ENCODE measurements at regions not wholly inside any gene's neighbourhood (a gene's known extent, or its start where the extent isn't known, plus 50 kb on each side); places are given as distances from the start of the nearest gene placed in this dataset.
A peak's percentile ranks its signal among the peaks of the same experiment; 100 is the strongest.

DNA sequence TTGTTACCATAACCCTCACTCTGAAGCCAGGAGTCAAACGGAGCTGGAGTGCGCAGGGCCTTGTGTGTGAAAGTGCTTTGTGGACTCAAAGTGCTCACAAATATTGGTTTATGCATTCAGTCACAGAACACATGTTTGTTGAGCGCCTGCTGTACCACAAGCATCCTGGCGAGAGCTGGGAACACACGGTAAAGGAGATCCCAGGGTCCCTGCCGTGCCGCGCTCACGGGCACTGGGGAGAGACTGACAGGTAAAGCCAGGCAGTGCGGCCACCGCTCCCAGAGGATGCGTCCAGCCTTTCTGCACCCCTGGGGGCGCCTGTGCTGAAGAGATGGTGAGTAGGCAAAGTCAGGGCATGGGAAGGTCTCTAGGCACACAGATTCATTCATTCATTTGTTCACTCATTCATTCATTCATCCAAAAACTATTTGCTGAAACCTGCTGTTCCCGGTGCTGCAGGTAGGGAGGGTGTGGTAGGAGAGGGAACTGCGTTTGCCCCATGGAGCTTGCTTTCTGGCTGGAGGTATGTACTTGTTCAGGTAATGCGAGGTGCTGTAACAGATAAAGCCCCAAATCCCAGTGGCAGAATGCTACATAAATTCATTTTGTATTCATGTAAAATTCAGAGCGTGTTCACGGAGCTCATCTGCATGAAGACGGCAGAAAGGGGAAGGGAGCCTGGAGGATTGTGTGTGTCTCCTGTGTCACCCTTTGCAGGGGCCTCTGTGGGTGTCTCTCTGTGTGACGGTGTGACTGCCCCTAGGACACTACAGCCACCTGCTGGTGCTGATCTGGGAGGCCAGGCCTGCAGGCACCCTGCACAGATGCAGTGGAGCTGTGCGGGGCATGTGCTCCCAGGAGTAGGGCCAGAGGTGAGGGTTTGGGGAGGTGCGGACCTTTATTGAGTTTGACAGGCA lies 167.0 kb upstream of the B3GAT1 start:
- H3K9me3 Mint-ChIP-seq, result peaks cover 2% of the 10 kb centered on the region
- Histone ChIP-seq H3K79me2 (ENCODE audit: low read depth) (no peaks in the 10 kb centered on the region), H3K4me3 (no peak overlapping the region), H3K9me3 (ENCODE audit: low read depth) (no peaks in the 10 kb centered on the region), H2AFZ (replicated peaks) (no peak overlapping the region), H4K20me1 (ENCODE audit: low read depth) (no peaks in the 10 kb centered on the region), H3K4me1 (peaks cover 14% of the 10 kb centered on the region), H3K27me3 (no peaks in the 10 kb centered on the region), H3K36me3 (no peaks in the 10 kb centered on the region), H3K4me2 (no peak overlapping the region), H3K27ac (no peak overlapping the region), H3F3A (ENCODE audit: low read depth) (no peaks in the 10 kb centered on the region), H3K9ac (no peak overlapping the region)
- no peak for DNase-seq (ENCODE audit: low spot score)
- TF ChIP-seq, protein P1, sequence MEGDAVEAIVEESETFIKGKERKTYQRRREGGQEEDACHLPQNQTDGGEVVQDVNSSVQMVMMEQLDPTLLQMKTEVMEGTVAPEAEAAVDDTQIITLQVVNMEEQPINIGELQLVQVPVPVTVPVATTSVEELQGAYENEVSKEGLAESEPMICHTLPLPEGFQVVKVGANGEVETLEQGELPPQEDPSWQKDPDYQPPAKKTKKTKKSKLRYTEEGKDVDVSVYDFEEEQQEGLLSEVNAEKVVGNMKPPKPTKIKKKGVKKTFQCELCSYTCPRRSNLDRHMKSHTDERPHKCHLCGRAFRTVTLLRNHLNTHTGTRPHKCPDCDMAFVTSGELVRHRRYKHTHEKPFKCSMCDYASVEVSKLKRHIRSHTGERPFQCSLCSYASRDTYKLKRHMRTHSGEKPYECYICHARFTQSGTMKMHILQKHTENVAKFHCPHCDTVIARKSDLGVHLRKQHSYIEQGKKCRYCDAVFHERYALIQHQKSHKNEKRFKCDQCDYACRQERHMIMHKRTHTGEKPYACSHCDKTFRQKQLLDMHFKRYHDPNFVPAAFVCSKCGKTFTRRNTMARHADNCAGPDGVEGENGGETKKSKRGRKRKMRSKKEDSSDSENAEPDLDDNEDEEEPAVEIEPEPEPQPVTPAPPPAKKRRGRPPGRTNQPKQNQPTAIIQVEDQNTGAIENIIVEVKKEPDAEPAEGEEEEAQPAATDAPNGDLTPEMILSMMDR (IDR thresholded peaks at IDR 0.05), result peak; percentile 2
- no peak for TF ChIP-seq EZH2phosphoT487 (IDR thresholded peaks at IDR 0.05)
- no peak for TF ChIP-seq EZH2 (IDR thresholded peaks at IDR 0.05)
- H3K4me1 Mint-ChIP-seq, result peaks cover 50% of the 10 kb centered on the region
- no peak overlapping the region for H3K4me3 Mint-ChIP-seq
- no peak overlapping the region for H3K27ac Mint-ChIP-seq
- peaks cover 15% of the 10 kb centered on the region for H3K27me3 Mint-ChIP-seq (ENCODE audit: insufficient read depth, low read depth)
- no peaks in the 10 kb centered on the region for H3K36me3 Mint-ChIP-seq

DNA sequence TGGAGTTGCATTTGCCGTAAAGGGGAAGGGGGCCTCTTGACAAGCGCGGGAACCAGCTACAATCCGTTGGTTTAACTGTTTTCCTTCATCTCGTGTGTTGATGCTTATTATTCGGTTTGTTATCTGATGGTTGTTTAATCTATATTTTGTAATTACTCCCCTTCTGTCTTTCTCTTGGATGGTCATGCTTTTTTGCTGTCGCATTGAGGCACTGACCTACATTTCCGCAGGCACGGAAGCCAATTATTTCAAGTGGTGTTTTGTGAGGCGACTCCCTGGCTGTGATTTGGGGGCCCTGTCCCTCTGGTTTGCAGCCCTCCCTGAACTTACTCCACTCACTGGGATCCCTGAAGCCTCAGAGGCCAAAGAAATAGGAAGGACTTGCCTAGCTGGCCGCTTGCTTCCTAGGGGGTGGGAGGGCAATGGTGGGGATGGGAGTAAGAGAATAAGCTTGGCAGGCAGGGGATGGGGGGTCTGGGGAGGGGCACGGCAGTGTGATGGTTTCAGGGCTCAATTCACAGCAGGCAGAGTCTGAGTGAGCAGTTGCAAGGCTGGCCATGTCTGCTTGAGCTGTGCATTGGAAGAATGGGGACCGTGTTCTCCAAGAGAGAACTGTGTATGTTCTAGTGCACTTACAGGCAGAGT lies 165.8 kb upstream of the B3GAT1 start:
- peaks cover 14% of the 10 kb centered on the region for H3K4me1 ChIP-seq
- H3K9me3 Mint-ChIP-seq, result peaks cover 2% of the 10 kb centered on the region
- TF ChIP-seq EZH2phosphoT487 (IDR thresholded peaks at IDR 0.05), result no peak
- no peak for TF ChIP-seq EZH2 (IDR thresholded peaks at IDR 0.05)
- TF ChIP-seq, protein P1 (IDR thresholded peaks at IDR 0.05), result no peak
- H3F3A ChIP-seq (ENCODE audit: low read depth), result no peaks in the 10 kb centered on the region
- H3K27me3 Mint-ChIP-seq (ENCODE audit: insufficient read depth, low read depth), result peaks cover 15% of the 10 kb centered on the region
- H3K36me3 ChIP-seq, result no peaks in the 10 kb centered on the region
- H3K4me3 Mint-ChIP-seq, result no peak overlapping the region
- H4K20me1 ChIP-seq (ENCODE audit: low read depth), result no peaks in the 10 kb centered on the region
- H3K27me3 ChIP-seq, result no peaks in the 10 kb centered on the region
- no peak overlapping the region for H3K4me2 ChIP-seq
- peak overlapping the region; percentile 36 for H3K27ac Mint-ChIP-seq
- no peak for DNase-seq (ENCODE audit: low spot score)
- H3K27ac ChIP-seq, result no peak overlapping the region
- no peak overlapping the region for H3K9ac ChIP-seq
- H3K4me3 ChIP-seq, result no peak overlapping the region
- H3K79me2 ChIP-seq (ENCODE audit: low read depth), result no peaks in the 10 kb centered on the region
- H2AFZ ChIP-seq (replicated peaks), result no peak overlapping the region
- no peaks in the 10 kb centered on the region for H3K36me3 Mint-ChIP-seq
- H3K4me1 Mint-ChIP-seq, result peaks cover 46% of the 10 kb centered on the region
- H3K9me3 ChIP-seq (ENCODE audit: low read depth), result no peaks in the 10 kb centered on the region

DNA sequence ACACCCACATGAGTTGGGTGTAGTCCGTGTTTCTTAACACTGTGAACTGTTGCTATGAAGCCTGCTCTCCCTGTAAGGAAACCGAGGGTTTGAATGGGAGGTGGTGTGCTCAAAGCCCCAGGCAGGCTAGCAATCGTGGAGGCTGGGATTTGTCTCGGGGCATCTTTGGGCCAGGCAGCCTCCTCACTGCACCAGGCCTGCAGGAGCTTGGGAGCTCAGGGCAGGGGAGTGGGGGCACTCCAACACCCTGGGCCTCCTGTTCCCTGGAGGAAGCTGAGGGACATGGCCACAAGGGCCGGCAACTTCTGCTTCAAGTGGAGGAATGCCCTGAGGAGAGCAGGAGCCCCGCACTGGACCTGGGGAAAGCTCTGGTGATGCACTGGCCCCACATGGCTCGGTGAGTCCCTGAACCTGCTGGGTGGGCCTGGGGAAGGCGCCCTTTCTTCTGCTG lies 164.7 kb upstream of the B3GAT1 start:
- Mint-ChIP-seq H3K36me3 (no peaks in the 10 kb centered on the region), H3K27me3 (ENCODE audit: insufficient read depth, low read depth) (peaks cover 15% of the 10 kb centered on the region), H3K9me3 (peaks cover 2% of the 10 kb centered on the region), H3K27ac (no peak overlapping the region), H3K4me1 (peaks cover 46% of the 10 kb centered on the region), H3K4me3 (no peak overlapping the region)
- H2AFZ ChIP-seq (replicated peaks), result no peak overlapping the region
- no peak overlapping the region for H3K4me3 ChIP-seq
- H3K4me2 ChIP-seq, result no peak overlapping the region
- no peak overlapping the region for H3K9ac ChIP-seq
- TF ChIP-seq EZH2 (IDR thresholded peaks at IDR 0.05) (no peak), EZH2phosphoT487 (IDR thresholded peaks at IDR 0.05) (no peak)
- TF ChIP-seq, protein P1 (IDR thresholded peaks at IDR 0.05), result no peak
- no peaks in the 10 kb centered on the region for H3F3A ChIP-seq (ENCODE audit: low read depth)
- H3K9me3 ChIP-seq (ENCODE audit: low read depth), result no peaks in the 10 kb centered on the region
- peaks cover 14% of the 10 kb centered on the region for H3K4me1 ChIP-seq
- no peaks in the 10 kb centered on the region for H3K36me3 ChIP-seq
- H3K27ac ChIP-seq, result no peak overlapping the region
- DNase-seq (ENCODE audit: low spot score), result no peak
- H3K79me2 ChIP-seq (ENCODE audit: low read depth), result no peaks in the 10 kb centered on the region
- H3K27me3 ChIP-seq, result no peaks in the 10 kb centered on the region
- H4K20me1 ChIP-seq (ENCODE audit: low read depth), result no peaks in the 10 kb centered on the region
